OCI-M2 (cell line): ENCODE measurements at regions not wholly inside any gene's neighbourhood (a gene's known extent, or its start where the extent isn't known, plus 50 kb on each side); places are given as distances from the start of the nearest gene placed in this dataset.
"Not testable (repeated sequence)": the region's sequence is repeated elsewhere in the genome, so short reads cannot be mapped to it uniquely, and the experiment has no call there.

ENCODE experiments used
- DNase-seq: peaks from one replicate; lab custom pipeline; 2025; ENCODE audit not compliant: unreplicated experiment; lab: John Stamatoyannopoulos, UW

DNA sequence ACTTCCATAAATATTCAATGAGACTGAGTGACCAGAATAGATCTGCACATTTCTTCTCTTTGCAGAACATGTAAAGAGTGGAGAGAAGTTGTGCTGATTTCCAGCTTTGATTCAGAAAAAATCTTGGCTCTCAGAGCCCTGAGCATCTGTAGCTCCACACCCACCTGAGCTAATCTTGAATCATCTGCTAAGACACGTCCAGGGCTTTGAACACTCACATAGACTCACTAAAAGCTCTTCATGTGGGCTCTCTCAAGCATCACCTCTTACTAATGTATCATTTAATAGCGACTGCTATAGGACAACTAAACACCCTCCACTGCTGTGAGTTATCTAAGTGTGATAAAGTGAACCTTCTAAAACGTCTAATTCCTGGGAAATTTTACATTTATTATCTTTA, 147.7 kb upstream of the GRIA3 start:
- DNase-seq = no peak

DNA sequence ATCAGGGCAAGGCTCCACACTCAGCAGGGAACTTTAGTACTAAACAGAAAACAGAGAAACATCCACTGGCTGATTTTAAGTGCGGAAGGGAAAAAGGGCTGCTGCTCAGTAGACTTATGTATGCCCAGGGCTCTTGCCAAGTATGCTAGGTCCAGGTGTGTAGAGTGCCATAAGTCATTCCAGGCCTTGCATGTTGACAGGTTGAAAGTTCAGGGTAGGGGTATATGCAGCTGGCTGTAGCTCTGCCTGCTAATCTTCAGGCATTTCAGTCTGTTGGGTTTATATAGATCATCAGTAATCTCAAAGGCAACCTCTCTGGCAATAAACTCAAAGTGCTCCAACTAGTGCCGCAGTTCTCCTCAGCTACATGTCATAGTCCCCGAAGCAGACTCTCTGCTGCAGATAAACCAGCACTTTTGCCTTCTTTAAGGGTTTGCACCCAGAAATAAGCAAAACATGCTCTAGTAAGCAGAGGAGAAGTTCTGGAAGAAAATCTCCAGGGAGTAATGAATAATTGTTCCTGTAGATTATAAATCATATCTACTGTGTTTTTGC, 134.9 kb upstream of the GRIA3 start:
- DNase-seq = no peak

DNA sequence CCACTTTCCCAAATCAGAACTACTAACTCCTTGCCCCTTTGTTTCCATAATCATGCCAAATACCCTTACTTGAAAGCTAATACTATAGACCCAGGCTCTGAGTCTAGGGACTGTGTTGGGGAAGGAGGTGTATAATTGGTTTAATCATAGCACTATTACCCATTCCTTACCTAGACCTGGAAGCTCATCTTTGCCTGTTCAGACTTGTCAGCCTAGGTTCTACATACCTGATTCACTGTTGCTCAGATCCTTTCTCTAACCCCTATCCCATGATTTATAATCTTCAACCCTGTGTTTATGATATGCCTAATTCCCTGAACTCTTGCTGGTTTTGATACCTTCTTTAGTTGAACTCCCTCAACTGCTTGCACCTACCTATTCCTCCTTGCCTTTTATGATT, 123.1 kb upstream of the GRIA3 start:
- DNase-seq = no peak

DNA sequence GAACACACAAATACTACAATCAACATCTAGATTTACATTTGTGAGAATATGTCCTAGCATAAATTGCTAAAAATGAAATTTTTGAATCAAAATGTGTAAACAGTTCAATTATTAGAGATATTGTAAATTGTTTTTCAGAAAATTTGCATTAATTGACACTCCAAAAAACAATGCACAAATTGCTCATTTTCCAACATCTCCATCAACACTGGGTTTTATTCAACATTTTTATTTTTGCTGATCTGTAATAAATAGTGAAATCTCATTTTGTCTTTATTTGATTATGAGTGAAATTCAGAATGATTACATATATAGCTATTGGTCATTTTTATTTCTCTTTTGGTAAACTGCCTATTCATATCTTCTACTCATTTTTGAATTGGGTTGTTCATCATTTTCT, 120.0 kb upstream of the GRIA3 start:
- DNase-seq = no peak

DNA sequence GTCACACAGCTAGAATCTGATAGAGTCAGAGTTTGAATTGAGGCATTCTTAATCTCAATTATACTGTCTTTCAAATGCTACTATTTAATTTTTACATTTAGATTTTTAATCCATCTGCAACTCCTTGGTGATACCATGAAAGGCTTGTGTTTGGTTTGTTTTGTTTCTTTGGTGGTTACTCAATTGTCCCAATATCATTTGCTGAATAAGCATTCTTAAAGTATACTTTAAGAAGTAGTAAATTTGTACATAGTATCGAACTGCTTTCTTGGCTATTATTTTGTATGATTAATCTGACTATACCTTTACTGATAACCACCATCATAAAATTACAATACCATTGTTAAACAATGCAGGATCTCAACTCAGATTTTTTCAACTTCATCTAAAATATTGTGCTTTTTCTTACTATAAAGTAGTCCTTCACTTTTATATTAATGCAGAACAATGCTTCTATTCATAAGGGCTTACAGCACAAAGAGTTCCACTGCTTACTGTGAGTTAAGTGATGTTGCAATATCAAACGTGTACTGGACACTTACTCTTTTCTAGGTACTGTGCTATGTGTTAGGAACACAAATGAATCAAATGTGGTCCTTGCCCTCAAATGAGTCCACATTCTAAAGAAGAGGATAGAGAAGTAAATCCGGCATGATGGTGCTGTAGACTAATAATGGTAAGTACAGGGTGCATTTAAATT, 111.2 kb upstream of the GRIA3 start:
- DNase-seq = no peak

DNA sequence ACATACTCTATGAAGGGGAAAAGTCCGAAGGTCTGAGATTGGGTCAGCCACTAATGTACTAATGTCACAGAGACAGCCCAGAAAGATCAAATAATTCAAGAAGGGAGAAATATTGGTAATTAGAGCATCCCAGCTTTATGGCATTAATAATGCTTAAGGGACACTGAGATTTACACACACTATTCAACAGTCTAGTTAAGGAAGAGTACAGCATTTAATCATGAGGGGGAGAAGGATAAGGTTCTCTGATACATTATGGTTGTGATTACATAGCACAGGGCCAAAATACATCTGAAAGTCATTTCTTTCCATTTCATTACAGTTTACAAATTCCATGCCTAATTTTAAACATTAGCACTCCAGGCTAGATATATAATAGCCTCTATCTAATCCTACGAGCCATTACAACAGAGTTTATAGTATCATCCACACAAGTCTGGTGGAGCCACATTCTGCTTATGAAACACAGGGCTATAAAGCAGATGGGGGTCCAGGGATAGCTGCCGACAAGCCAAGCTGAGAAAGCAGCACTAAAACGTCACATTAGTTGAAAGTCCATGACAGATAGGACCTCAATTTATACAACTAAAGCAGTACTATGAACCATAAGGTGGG, 108.0 kb upstream of the GRIA3 start:
- DNase-seq = no peak

DNA sequence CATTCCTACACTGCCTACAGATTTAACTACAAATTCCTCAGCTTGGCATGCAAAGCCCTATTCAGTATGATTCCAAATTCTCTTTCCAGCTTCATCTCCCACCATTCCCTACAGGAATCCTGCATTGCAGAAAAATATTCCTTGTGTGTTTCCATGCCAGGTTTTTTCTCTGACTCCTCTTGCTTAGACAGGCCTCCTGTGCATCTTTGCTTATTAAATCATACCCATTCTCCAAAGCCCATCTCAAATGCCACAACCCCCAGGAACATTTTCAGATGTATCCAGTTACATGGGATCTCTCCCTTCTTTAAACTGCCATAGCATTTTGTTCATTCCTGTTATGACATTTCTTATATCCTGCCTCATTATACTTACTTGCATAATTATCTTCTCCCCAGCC, 106.4 kb upstream of the GRIA3 start:
- DNase-seq = no peak

DNA sequence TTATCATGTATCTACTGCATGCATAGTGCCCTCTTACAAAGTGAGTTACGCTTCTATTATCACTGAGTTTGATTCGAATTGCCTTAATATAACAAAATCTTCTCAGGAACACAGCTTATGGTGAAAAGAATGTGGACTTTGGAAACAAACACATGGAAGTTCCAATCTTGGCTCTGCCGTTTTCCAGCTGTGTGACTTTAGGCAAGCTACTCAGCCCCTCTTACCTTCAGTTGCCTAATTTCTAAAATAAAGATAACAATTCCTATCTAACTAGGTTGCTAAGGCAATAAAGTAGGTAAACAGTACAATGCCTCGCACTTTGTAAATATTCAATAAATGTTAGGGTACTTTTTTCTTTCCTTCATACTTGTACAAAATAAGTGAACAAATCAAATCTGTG, 104.0 kb upstream of the GRIA3 start:
- DNase-seq = no peak

DNA sequence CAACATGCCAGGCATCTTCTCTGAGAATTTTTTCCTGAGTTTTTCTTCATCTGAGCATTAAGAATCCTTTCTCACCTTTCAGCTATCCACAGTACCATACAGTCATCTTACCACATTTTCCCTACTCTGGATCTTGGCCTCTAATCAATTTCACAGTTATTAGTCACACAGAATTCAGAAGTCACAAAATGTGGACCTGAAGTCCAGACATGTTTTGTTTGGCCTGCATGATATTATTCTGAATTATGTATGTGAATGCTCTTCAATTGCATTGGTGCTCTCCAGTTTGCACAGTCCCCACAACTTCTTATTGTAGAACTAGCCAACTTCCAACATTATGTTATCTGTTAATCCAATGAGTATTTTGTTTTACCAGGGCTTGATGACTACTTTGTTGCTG, 102.3 kb upstream of the GRIA3 start:
- DNase-seq = no peak

DNA sequence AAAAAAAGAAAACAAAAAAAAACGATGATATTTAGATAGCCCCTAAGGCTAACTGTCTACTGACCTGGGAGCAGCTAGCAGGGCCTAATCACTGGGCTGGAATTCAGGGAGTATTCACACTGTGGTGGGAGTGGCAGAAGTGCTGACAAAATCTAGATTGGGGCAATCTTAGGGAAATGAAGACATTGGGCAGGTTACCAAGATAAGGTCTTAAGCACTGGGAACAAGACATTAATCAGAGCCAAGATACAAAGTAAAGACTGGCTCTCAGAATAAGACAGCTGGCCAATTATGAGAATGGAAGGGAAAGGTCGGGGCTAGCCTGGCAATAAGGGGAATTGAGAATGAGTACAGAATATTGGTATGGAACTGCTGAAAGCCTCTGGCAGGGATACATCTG, 100.2 kb upstream of the GRIA3 start:
- DNase-seq = no peak

DNA sequence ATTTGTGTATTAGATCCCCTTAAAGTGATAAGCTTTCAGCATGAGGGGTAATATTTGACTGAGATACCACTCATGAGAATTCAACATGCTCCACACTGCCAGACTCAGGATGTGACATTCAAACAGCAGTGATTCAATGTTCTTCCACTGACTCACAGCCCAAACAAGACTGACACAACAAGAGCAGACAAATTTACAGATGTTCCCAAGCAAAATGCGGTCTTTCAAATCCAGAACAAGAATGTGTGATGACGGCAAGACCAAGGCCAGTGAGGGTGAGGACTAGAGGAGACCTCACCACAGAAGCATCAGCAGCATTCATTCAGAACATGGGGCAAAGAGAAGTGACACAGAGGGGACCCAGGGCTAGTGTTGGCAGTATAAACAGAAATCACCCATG, 99.3 kb upstream of the GRIA3 start:
- no peak for DNase-seq

DNA sequence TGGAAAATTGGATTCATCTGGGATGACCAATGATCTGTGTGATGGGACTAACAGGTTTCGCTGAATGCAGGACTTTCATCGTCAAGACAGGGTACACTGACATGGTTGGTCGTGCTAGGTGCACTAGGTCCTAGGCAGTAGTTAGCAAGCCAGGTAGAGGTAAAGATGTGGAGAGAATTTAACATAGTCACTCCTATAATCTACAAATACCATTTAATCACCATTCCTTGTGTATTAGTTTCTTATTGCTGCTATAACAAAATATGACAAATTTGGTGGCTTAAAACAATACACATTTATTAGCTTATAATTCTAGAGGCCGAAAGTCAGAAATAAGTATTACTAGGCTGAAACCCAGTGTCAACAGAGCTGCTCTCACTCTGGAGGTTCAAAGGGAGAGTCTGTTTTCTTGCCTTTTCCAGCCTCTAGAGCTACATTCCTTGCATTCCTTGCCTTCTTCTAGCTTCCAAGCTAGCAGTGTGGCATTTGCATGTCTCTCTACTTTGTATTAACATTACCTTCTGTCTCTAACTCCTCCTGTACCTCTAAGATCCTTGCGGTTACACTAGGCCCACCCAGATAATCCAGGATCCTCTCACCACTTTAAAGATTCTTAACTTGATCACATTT, 98.7 kb upstream of the GRIA3 start:
- no peak for DNase-seq

DNA sequence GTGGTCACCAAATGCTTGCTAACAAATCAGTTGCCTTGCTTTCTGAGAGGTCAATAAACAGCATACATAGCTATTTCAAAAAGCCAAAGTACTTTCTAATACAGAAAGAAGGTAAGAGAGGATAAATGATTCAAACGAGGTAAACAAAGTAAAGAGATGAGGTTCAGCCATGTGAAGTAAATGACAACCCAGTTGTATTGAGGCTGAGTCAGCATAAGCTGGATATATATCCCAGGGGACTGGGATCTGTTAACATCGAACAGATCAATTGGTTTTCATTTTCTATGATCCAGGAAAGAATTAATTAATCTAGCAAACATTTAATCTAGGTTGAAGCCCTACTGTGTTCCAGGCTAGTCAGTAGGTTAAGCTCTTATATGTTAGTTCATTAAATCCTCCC, 97.3 kb upstream of the GRIA3 start:
- no peak for DNase-seq

DNA sequence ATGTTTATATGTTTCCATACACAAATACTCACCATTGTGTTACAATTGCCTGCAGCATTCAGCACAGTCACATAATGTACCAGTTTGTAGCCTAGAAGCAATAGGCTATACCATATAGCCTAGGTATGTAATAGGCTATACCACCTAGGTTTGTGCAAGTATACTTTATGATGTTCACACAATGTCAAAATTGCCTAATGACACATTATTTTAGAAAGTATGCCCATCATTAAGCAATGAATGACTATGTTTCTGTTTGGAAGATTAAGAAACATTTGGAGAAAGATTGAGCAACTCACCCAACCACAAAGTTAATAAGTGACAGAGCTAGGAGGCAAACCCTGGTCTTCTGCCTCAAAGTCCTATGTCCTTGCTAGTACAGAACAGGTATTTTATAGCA, 96.8 kb upstream of the GRIA3 start:
- no peak for DNase-seq

DNA sequence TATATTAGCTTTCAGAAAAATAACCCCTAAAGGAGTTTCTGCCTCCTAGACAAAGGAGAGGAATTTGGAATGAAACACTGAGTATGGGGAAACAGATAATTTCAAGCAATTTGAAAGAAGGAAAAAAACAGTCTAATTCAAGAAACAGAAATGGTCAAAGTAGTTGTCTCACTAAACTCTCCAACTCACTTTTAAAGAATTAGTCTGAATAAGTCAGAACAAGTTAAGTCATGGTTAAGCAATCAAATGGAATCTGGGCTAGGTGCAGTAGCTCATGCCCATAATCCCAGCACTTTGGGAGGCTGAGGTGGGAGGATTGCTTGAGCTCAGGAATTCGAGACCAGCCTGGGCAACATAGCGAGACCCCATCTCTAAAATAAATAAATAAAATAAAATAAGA, 95.7 kb upstream of the GRIA3 start:
- no peak for DNase-seq

DNA sequence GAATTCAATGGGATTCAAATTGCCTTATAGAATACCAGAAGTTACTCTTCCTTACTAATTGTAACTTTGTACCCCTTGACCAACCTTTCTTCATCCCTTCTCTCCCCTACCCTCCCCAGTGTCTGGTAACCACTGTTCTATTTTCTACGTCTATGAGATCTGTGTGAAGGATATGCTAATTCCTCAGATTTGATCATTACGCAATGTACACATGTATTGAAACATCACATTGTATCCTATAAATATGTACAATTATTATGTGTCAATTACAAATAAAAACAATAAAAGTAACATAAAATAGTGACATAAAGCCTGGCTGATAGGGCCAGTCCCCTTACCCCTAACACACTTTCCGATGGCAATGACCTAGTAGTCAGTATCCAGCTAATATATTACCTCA, 95.1 kb upstream of the GRIA3 start:
- no peak for DNase-seq

DNA sequence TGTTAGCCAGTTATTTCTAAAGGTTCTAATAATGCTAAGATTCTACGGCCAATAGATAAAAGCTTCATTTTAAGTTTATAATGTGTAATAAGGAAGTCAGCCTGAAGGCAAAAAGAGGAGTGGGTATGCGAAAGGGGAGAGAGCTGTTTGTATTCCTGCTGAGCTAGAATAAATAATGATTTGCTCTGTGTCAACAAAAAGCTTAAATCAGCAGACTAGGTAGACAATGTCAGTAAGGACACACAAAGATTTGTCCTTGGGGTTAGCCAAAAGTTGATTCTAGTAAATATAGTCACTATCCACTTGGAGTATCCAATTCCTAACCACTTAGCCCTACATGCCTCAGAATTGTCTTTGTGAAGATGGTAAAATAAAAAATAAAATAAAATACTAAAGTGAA, 90.3 kb upstream of the GRIA3 start:
- no peak for DNase-seq

DNA sequence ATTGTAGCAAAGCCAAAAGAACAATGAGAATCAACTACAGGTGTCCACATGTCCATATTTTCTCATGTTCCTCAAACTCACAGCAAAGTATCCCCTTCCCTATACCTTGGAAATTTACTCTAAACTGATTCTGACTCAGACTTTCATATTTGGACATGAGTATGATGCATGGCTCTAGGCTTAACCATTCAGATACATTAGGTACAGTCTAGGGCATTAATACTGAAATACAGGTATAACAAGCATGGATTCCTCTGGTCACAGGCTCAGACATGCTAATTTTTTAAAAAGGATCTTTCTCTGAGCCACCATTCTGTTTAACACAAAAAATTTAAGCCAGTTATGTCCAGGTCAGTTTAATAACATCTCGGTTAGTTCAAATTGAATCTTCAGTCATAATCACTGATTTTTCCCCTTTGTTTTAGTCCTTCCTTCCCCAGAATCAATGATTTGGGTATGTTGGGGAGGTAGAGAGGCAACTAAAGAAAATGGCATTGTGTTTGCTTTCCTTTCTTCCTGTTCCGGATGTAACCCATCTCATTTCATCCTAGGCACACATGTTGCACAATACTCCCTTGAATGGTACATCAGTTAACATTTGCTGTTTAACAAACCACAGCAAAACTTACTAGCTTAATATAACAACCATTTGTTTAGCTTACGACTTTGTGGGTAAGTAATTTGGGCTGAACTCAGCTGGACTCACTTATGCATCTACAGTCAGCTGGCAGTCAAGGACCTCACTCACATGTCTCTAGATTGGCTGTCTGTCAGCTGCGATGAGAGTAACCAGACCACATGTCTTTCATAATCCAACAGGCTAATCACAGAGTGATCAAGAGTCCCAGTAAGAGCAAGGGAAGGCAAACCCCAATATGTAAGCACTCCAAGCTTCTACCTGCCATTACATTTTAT, 75.3 kb upstream of the GRIA3 start:
- DNase-seq = no peak

DNA sequence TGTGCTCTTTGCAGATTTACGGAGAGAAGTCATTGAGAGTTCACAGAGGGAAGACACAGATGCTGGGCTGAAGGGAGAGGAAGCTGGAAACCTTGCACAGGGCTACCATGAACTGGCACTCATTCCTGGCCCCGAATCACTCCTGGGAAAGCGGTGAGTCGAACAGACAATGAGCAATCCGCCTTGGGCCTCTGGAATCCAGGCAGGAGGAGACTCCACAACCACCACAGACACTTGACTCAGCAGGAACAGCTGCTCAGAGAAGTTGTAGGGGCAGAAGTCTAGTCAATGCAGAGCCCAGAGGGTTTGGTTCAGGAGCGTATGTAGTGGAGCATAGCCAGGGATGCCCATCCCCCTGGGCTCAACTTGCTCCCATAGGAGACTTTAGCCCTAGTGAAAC, 62.8 kb upstream of the GRIA3 start:
- DNase-seq = no peak

DNA sequence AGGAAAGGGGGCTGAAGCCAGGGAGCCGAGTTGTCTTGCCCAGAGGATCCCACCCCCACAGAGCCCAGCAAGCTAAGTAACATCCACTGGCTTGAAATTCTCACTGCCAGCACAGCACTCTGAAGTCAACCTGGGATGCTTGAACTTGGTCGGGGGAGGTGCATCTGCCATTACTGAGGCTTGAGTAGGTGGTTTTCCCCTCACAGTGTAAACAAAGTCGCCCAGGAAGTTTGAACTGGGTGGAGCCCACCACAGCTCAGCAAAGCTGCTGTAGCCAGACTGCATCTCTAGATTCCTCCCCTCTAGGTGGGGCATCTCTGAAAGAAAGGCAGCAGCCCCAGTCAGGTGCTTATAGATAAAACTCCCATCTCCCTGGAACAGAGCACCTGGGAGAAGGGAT, 54.3 kb upstream of the GRIA3 start:
- DNase-seq = not testable (repeated sequence)
